Spleen (tissue), 11 donors: ENCODE measurements at regions not wholly inside any gene's neighbourhood (a gene's known extent, or its start where the extent isn't known, plus 50 kb on each side); places are given as distances from the start of the nearest gene placed in this dataset.
"Not testable (repeated sequence)": the region's sequence is repeated elsewhere in the genome, so short reads cannot be mapped to it uniquely, and the experiment has no call there.

Experiments
- DNase-seq: peaks from one replicate; pipeline ENCODE4 v3.0.0-alpha.2; 2020
- H3K27ac ChIP-seq, 8 donors: fragments of 200-600 bp; sonication (generic) in 7 of 8; 1 replicate in 4 of 8; 2 replicates in 4 of 8; pipeline versions ENCODE4 v1.5.0 to v1.8.0; 2016 to 2021; ENCODE audit warnings: inconsistent platforms in 4 of 8, mild to moderate bottlenecking in 4 of 8, moderate library complexity in 1 of 8
- H3K27me3 ChIP-seq, 7 donors: fragments of 200-600 bp; sonication (generic) in 6 of 7; replicated peaks in 1 of 7; 1 replicate in 4 of 7; 2 replicates in 3 of 7; pipeline versions ENCODE4 v1.5.0 to v1.8.0; 2016 to 2021; ENCODE audit warnings: inconsistent platforms in 3 of 7, mild to moderate bottlenecking in 1 of 7
- H3K36me3 ChIP-seq, 6 donors: fragments of 200-600 bp; sonication (generic) in 5 of 6; 1 replicate in 4 of 6; 2 replicates in 2 of 6; pipeline versions ENCODE4 v1.5.0 to v1.8.0; 2016 to 2021; ENCODE audit warnings: inconsistent platforms in 2 of 6
- H3K4me1 ChIP-seq, 6 donors: fragments of 200-600 bp; sonication (generic) in 5 of 6; 1 replicate in 3 of 6; 2 replicates in 3 of 6; pipeline versions ENCODE4 v1.5.0 to v1.8.0; 2016 to 2021; ENCODE audit warnings: inconsistent platforms in 3 of 6
- H3K4me3 ChIP-seq, 8 donors: fragments of 200-600 bp; sonication (generic) in 7 of 8; 1 replicate in 4 of 8; 2 replicates in 4 of 8; pipeline versions ENCODE4 v1.5.0 to v1.8.0; 2016 to 2021; ENCODE audit warnings: inconsistent platforms in 4 of 8, mild to moderate bottlenecking in 4 of 8, moderate library complexity in 2 of 8
- H3K9me3 ChIP-seq, 8 donors: fragments of 200-600 bp; sonication (generic) in 7 of 8; 1 replicate in 4 of 8; 2 replicates in 4 of 8; pipeline versions ENCODE4 v1.5.0 to v1.8.0; 2016 to 2021; ENCODE audit warnings: inconsistent platforms in 4 of 8
- POLR2A ChIP-seq, 3 donors: fragments of 450-650 bp; IDR thresholded peaks; one replicate each; pipeline ENCODE4 v1.5.1; 2017; ENCODE audit warnings: antibody characterized with exemption in 3 of 3, mild to moderate bottlenecking in 1 of 3
- POLR2AphosphoS5 ChIP-seq, 3 donors: sonication (generic); formaldehyde crosslinking; IDR thresholded peaks; one replicate each; pipeline ENCODE4 v1.5.1; 2017; ENCODE audit warnings: antibody characterized with exemption in 3 of 3
- WGBS, 5 donors: extraction: QIAGEN DNeasy Blood & Tissue Kit in 3 of 5; methylation state at CpG; one replicate each; pipeline versions ENCODE4 v1.1.5 to v1.1.7; 2013 to 2018; 5-methylcytosine and 5-hydroxymethylcytosine counted together
- intact Hi-C: fragments of 100-400 bp; cut with DNase I; formaldehyde crosslinking; loops from one replicate; pipeline ENCODE4 v1.15.0; 2023; ENCODE audit warnings: low total_unique reads
- TF ChIP-seq, protein P1 (sequence below), 11 experiments: fragments of 200-600 bp in 7 of 11; fragments of 450-650 bp in 4 of 11; sonication (generic) in 4 of 11; IDR thresholded peaks in 8 of 11; conservative IDR thresholded peaks in 3 of 11; 1 replicate in 7 of 11; 2 replicates in 4 of 11; pipeline versions ENCODE4 v1.4.0 to v1.8.0; 2016 to 2021; ENCODE audit warnings: antibody characterized with exemption in 11 of 11, inconsistent platforms in 4 of 11, mild to moderate bottlenecking in 1 of 11
- donor health status: healthy with polysubstance abuse.
- donor health status: DM: no; HTN: no; CAD: no; lungs with moderate emphysema.
- donor health status: DM: no; HTN: no; CAD: no.
- donor health status: Bipolar disorder and iron deficiency.
- donor health status: healthy.
- donor health status: DM: no; HTN: no; CAD: no.
- donor health status: DM: yes; HTN: yes; CAD: no.

DNA sequence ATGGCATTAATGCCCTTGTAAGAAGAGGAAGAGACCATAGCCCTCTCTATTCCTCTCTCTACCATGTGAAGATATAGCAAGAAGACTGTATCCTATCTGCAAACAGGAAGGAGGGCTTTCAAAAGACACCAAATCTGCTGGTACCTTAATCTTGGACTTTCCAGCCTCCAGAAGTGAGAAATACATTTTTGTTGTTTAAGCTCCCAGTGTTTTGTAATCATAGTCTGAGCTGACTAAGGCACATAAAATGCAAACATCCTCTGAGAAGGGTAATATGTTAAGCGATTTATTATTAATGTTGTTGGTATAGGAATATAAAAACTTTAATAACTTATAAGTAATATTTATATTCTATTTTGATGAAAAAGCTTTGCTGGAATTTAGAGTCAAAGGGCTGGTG is 559.8 kb downstream of the SUCLG1 start:
- H3K27ac ChIP-seq: no peak overlapping the region
- H3K9me3 ChIP-seq: no peaks in the 10 kb centered on the region
- DNase-seq: no peak
- 81 to 98% (median 89%) methylated on average over 1 of the region's 1 CpG for WGBS, 5 donors
- intact Hi-C loops: no loop called here
- no peaks in the 10 kb centered on the region for H3K27me3 ChIP-seq
- no peaks in the 10 kb centered on the region for H3K36me3 ChIP-seq
- no peak overlapping the region for H3K4me3 ChIP-seq
- TF ChIP-seq, protein P1, sequence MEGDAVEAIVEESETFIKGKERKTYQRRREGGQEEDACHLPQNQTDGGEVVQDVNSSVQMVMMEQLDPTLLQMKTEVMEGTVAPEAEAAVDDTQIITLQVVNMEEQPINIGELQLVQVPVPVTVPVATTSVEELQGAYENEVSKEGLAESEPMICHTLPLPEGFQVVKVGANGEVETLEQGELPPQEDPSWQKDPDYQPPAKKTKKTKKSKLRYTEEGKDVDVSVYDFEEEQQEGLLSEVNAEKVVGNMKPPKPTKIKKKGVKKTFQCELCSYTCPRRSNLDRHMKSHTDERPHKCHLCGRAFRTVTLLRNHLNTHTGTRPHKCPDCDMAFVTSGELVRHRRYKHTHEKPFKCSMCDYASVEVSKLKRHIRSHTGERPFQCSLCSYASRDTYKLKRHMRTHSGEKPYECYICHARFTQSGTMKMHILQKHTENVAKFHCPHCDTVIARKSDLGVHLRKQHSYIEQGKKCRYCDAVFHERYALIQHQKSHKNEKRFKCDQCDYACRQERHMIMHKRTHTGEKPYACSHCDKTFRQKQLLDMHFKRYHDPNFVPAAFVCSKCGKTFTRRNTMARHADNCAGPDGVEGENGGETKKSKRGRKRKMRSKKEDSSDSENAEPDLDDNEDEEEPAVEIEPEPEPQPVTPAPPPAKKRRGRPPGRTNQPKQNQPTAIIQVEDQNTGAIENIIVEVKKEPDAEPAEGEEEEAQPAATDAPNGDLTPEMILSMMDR (IDR thresholded peaks at IDR 0.05 in 8 of 11, conservative IDR thresholded peaks at IDR 0.05 in 3 of 11): no peak
- TF ChIP-seq POLR2A (IDR thresholded peaks at IDR 0.05): no peak
- no peak for TF ChIP-seq POLR2AphosphoS5 (IDR thresholded peaks at IDR 0.05)
- no peaks in the 10 kb centered on the region for H3K4me1 ChIP-seq

DNA sequence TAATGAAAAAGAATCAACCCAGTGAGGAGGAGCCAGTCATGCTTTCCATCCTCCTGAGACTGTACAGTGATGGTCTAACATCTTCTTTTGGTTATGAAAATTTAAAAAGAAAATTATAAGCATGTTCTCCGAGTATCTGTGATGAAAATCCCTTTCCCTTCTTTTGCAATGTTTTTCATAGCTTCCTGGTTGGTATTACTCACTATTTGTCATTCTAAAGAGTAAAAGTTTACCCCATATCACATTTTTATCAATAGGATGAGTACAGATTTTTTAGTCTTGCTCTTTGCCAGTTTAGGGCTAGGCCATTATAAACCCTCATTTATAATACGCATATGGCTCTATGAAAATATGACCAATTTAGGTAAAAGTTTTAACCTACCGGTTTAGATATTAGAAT is 564.1 kb downstream of the SUCLG1 start:
- DNase-seq: no peak
- intact Hi-C loops: no loop called here
- no peak overlapping the region for H3K27ac ChIP-seq
- H3K27me3 ChIP-seq: no peaks in the 10 kb centered on the region
- H3K9me3 ChIP-seq: no peaks in the 10 kb centered on the region
- TF ChIP-seq, protein P1 (IDR thresholded peaks at IDR 0.05 in 8 of 11, conservative IDR thresholded peaks at IDR 0.05 in 3 of 11): no peak
- TF ChIP-seq POLR2AphosphoS5 (IDR thresholded peaks at IDR 0.05): no peak
- TF ChIP-seq POLR2A (IDR thresholded peaks at IDR 0.05): no peak
- WGBS, 5 donors: 81 to 92% (median 86%) methylated on average over 3 of the region's 3 CpGs
- no peaks in the 10 kb centered on the region for H3K4me1 ChIP-seq
- H3K36me3 ChIP-seq: no peaks in the 10 kb centered on the region
- no peak overlapping the region for H3K4me3 ChIP-seq

DNA sequence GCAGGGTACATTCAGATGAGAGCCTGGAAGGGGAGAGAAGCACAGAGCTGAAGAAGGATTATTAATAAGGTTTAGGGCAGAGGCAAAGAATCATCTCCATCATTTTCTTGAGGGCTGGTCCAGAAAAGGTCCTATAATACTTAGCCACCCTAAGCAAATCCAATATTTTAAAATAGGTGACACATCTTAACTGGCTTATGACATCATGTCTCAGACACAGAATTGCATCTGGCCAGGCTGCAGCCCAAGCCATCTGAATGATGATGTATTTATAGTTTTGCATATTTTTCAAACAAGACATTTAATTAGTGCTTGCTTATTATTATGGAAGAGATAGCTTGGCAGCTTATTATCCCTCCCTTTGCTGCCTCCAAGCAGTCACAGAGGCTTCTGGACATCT is 571.3 kb downstream of the SUCLG1 start:
- Histone ChIP-seq H3K4me3 (no peak overlapping the region), H3K27ac (no peak overlapping the region), H3K36me3 (no peaks in the 10 kb centered on the region), H3K4me1 (no peaks in the 10 kb centered on the region), H3K27me3 (no peaks in the 10 kb centered on the region), H3K9me3 (no peaks in the 10 kb centered on the region)
- DNase-seq: no peak
- TF ChIP-seq, protein P1 (IDR thresholded peaks at IDR 0.05 in 8 of 11, conservative IDR thresholded peaks at IDR 0.05 in 3 of 11): no peak
- TF ChIP-seq POLR2A (IDR thresholded peaks at IDR 0.05) (no peak), POLR2AphosphoS5 (IDR thresholded peaks at IDR 0.05) (no peak)
- intact Hi-C loops: no loop called here

DNA sequence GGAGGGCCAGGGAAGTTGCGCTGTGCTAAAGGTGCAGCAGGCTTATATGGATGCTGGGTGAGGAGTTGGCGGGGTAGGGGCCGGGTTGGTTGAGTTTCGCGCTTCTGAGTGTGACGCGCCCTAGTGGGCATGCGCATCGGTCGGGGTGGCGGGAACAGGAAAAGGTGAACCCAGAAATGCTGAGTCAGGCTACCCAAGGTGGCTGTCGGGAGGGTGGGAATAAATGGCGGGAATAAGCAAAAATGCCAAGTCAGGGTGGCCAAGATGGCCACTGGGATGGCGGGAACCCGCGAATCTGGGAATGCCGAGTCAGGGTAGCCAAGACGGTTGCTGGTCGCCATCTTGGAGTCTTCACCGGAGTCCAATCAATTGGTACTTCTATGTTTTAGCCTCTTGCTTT is 580.0 kb downstream of the SUCLG1 start:
- H3K36me3 ChIP-seq: no peaks in the 10 kb centered on the region
- TF ChIP-seq, protein P1 (IDR thresholded peaks at IDR 0.05 in 8 of 11, conservative IDR thresholded peaks at IDR 0.05 in 3 of 11): no peak
- TF ChIP-seq POLR2AphosphoS5 (IDR thresholded peaks at IDR 0.05): no peak
- no peak for TF ChIP-seq POLR2A (IDR thresholded peaks at IDR 0.05)
- H3K27me3 ChIP-seq: no peaks in the 10 kb centered on the region
- no peak overlapping the region for H3K4me3 ChIP-seq
- H3K4me1 ChIP-seq: no peaks in the 10 kb centered on the region
- H3K9me3 ChIP-seq: peaks cover 0 to 51% (median 25%) of the 10 kb centered on the region in 8 donors
- intact Hi-C loops: no loop called here
- 93 to 96% (median 95%) methylated on average over 20 of the region's 20 CpGs for WGBS, 5 donors
- DNase-seq: no peak
- H3K27ac ChIP-seq: no peak overlapping the region

DNA sequence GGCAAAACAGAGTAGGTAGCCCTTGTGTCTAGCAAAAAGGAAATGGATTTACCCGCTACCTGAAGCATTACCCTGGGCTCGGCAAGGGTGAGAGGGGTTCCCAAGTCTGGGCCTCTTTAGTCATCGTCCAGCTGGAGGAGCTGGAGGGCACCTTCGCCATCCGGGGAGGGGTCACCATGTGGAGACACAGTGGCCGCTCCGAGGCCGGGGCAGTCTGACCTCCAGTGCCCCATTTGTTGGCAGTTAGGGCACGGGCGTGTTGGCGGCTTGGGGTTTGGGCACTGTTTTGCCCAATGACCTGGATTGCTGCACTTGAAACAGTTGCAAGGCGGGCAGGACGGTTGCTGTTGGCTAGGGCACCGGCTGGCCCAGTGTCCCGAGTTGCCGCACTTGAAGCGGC is 581.8 kb downstream of the SUCLG1 start:
- H3K4me3 ChIP-seq, H3K27ac ChIP-seq, H3K27me3 ChIP-seq, intact Hi-C loops, H3K4me1 ChIP-seq, H3K36me3 ChIP-seq: not testable (repeated sequence)
- peak; percentile 59 for DNase-seq
- whole genome bisulfite sequencing, 5 donors: 88 to 97% (median 90%) methylated on average over 13 to 17 of the region's 17 CpGs
- peaks cover 0 to 67% (median 35%) of the 10 kb centered on the region in 8 donors for H3K9me3 ChIP-seq
